Retinal pigment epithelial cell (primary cell): ENCODE measurements at regions not wholly inside any gene's neighbourhood (a gene's known extent, or its start where the extent isn't known, plus 50 kb on each side); places are given as distances from the start of the nearest gene placed in this dataset.
A peak's percentile ranks its signal among the peaks of the same experiment; 100 is the strongest.

Experiments used
- DNase-seq: peaks from one replicate; pipeline ENCODE4 v3.0.0-alpha.2; 2010; ENCODE audit warnings: low read depth
- H3K4me3 ChIP-seq: 2 replicates; pipeline ENCODE4 v1.5.1; 2011; ENCODE audit warnings: mild to moderate bottlenecking, low read length, control low read depth, moderate library complexity
- CTCF ChIP-seq: conservative IDR thresholded peaks from 2 replicates; pipeline ENCODE4 v1.5.1; 2011; ENCODE audit warnings: low read depth, low read length, control low read depth, inconsistent platforms

GRCh38 chr6:11855743-11856142 is 77.1 kb upstream of the ADTRP start:
- H3K4me3 ChIP-seq: no peak overlapping the region
- TF ChIP-seq CTCF: no peak
- DNase-seq: no peak

GRCh38 chr6:11854408-11855165 is 76.0 kb upstream of the ADTRP start:
- H3K4me3 ChIP-seq: no peak overlapping the region
- TF ChIP-seq CTCF: no peak
- peak; percentile 55 for DNase-seq

- DNase-seq: no peak
- TF ChIP-seq CTCF: no peak
- H3K4me3 ChIP-seq: no peak overlapping the region
These were observed 75.2 kb upstream of the ADTRP start for GRCh38 chr6:11853678-11854407.

GRCh38 chr6:11852061-11852651 is 73.6 kb upstream of the ADTRP start:
- H3K4me3 ChIP-seq: no peak overlapping the region
- DNase-seq: no peak
- TF ChIP-seq CTCF: no peak

GRCh38 chr6:11851387-11851786 is 72.8 kb upstream of the ADTRP start:
- no peak overlapping the region for H3K4me3 ChIP-seq
- TF ChIP-seq CTCF: no peak
- no peak for DNase-seq

GRCh38 chr6:11848852-11849731 is 70.5 kb upstream of the ADTRP start:
- no peak for TF ChIP-seq CTCF
- no peak overlapping the region for H3K4me3 ChIP-seq
- DNase-seq: peak; percentile 72
